ENCODE measurements at regions not wholly inside any gene's neighbourhood (a gene's known extent, or its start where the extent isn't known, plus 50 kb on each side); places are given as distances from the start of the nearest gene placed in this dataset.

DNA sequence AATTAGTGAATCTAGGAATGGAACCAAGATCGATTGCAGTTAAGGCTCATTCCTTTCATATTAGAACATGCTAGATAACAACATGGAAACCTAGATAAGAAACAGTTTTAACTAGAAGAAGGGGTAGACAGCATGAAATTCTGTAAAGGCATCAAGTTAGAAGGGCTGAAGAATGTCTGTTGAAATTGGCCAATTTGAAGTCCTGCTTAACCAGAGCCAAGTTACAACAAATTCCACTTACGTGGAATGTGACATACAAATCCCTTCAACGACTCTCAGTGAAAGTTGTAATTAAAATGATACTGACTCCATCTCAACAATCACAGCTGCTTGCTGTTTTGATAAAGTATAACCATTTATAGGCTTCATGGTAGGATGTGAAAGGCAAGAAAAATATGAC, 1065.7 kb downstream of the DNAJB9 start:
- Mint-ChIP-seq H3K9me3 (peaks cover 11% of the 10 kb centered on the region), H3K4me1 (no peaks in the 10 kb centered on the region), H3K27ac (ENCODE audit: unreplicated experiment) (no peak overlapping the region), H3K4me3 (no peak overlapping the region), H3K36me3 (ENCODE audit: low read depth) (no peaks in the 10 kb centered on the region), H3K27me3 (ENCODE audit: low read depth) (no peaks in the 10 kb centered on the region)
- TF ChIP-seq, protein P1, sequence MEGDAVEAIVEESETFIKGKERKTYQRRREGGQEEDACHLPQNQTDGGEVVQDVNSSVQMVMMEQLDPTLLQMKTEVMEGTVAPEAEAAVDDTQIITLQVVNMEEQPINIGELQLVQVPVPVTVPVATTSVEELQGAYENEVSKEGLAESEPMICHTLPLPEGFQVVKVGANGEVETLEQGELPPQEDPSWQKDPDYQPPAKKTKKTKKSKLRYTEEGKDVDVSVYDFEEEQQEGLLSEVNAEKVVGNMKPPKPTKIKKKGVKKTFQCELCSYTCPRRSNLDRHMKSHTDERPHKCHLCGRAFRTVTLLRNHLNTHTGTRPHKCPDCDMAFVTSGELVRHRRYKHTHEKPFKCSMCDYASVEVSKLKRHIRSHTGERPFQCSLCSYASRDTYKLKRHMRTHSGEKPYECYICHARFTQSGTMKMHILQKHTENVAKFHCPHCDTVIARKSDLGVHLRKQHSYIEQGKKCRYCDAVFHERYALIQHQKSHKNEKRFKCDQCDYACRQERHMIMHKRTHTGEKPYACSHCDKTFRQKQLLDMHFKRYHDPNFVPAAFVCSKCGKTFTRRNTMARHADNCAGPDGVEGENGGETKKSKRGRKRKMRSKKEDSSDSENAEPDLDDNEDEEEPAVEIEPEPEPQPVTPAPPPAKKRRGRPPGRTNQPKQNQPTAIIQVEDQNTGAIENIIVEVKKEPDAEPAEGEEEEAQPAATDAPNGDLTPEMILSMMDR (conservative IDR thresholded peaks at IDR 0.05), result no peak
- no peak for DNase-seq (ENCODE audit: low read depth, low spot score)

DNA sequence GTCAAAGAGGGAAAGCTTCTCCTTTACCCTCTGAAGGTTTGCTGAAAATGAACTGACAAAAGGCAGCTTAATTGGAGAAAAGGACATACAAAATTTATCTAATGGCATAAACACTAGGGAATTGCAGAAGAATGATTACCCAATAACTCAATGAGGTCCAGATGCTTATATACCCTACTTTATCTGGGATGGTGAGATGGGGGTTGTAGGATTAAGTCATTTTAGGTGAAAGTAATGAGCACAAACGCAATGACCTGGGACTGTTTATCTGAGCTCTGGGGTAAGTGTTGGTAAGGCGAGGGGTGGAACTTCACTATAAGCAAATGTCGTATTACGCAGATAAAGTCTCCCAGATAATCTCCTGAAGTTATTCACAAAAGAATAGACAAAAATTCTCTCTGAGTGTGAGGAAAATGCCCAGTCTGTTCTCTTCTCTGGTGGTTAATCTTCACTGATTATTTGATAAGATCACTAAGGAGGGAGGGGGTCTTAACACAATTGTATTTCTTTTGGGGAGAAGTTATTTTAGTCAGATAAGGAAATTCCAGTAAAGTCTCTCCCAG, 1067.8 kb downstream of the DNAJB9 start:
- Mint-ChIP-seq H3K9me3 (peaks cover 6% of the 10 kb centered on the region), H3K4me1 (no peaks in the 10 kb centered on the region), H3K27ac (ENCODE audit: unreplicated experiment) (no peak overlapping the region), H3K36me3 (ENCODE audit: low read depth) (no peaks in the 10 kb centered on the region), H3K27me3 (ENCODE audit: low read depth) (no peaks in the 10 kb centered on the region), H3K4me3 (no peak overlapping the region)
- TF ChIP-seq, protein P1 (conservative IDR thresholded peaks at IDR 0.05), result no peak
- no peak for DNase-seq (ENCODE audit: low read depth, low spot score)

DNA sequence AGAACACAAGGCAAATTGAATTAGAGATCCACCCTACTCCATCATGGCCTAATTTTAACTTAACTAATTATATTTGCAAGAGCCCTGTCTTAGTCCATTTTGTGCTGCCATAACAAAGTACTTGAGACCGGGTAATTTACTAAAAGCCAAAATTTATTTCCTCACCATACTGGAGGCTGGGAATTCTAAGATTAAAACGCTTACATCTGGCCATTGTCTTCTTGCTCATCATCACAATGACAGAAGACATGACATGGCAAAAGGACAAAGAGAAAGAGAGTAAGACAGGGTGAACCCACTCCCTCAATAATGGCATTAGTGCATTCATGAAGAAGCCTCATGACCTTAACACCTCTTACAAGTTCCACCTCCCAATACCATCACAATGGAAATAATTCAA, 1068.6 kb downstream of the DNAJB9 start:
- Mint-ChIP-seq H3K36me3 (ENCODE audit: low read depth) (no peaks in the 10 kb centered on the region), H3K27me3 (ENCODE audit: low read depth) (no peaks in the 10 kb centered on the region), H3K4me3 (no peak overlapping the region), H3K27ac (ENCODE audit: unreplicated experiment) (no peak overlapping the region), H3K4me1 (no peaks in the 10 kb centered on the region), H3K9me3 (peaks cover 3% of the 10 kb centered on the region)
- DNase-seq (ENCODE audit: low read depth, low spot score), result no peak
- TF ChIP-seq, protein P1 (conservative IDR thresholded peaks at IDR 0.05), result no peak

DNA sequence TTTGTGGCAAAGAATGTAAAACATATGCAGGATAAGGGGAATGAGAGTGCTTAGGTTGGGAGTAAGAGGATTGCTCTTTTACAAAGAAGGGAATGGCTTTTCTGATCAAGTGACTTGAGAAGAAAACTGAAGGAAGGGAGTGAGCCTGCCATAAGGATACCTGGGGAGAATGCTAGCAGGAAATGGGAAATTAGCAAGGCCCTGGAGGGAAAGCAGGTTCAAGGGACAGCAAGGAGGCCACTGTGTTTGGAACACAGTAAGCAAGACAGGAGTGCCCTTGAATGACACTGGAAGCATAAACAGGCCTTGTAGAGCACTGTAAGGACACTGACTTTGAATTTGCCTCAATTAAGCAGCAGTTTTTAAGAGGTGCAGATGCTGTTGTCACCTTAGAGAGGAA, 1069.9 kb downstream of the DNAJB9 start:
- no peaks in the 10 kb centered on the region for H3K27me3 Mint-ChIP-seq (ENCODE audit: low read depth)
- H3K4me3 Mint-ChIP-seq, result no peak overlapping the region
- no peak for DNase-seq (ENCODE audit: low read depth, low spot score)
- H3K36me3 Mint-ChIP-seq (ENCODE audit: low read depth), result no peaks in the 10 kb centered on the region
- H3K4me1 Mint-ChIP-seq, result no peaks in the 10 kb centered on the region
- peaks cover 3% of the 10 kb centered on the region for H3K9me3 Mint-ChIP-seq
- no peak overlapping the region for H3K27ac Mint-ChIP-seq (ENCODE audit: unreplicated experiment)
- TF ChIP-seq, protein P1 (conservative IDR thresholded peaks at IDR 0.05), result no peak

DNA sequence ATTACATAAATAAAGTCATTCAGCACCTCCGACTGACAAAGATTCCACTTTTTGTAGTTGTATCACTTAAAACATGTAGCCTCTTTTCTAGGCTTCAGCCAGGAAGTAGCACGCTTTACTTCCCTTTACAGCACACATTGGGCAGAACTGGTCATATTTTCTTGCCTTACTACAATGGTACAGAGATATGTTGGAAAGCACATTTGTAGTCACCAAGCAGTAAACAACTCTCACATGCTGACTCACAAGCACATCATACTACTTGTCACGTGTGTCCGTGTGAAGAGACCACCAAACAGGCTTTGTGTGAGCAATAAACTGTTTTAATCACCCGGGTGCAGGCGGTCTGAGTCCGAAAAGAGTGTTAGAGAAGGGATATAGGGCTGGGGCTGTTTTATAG, 1071.8 kb downstream of the DNAJB9 start:
- H3K9me3 Mint-ChIP-seq, result no peaks in the 10 kb centered on the region
- TF ChIP-seq, protein P1 (conservative IDR thresholded peaks at IDR 0.05), result no peak
- H3K4me1 Mint-ChIP-seq, result no peaks in the 10 kb centered on the region
- H3K4me3 Mint-ChIP-seq, result no peak overlapping the region
- no peak overlapping the region for H3K27ac Mint-ChIP-seq (ENCODE audit: unreplicated experiment)
- H3K27me3 Mint-ChIP-seq (ENCODE audit: low read depth), result no peaks in the 10 kb centered on the region
- H3K36me3 Mint-ChIP-seq (ENCODE audit: low read depth), result no peaks in the 10 kb centered on the region
- no peak for DNase-seq (ENCODE audit: low read depth, low spot score)

Data from neural crest cell (in vitro differentiated cells).